H1 (cell line): ENCODE measurements at regions not wholly inside any gene's neighbourhood (a gene's known extent, or its start where the extent isn't known, plus 50 kb on each side); places are given as distances from the start of the nearest gene placed in this dataset.

ENCODE experiments used
- CHD1 ChIP-seq: IDR thresholded peaks from 2 replicates; pipeline ENCODE4 v1.6.1; 2012; ENCODE audit warnings: low read depth, low read length, improper control_type of control experiment
- CHD7 ChIP-seq: fragments of 300-600 bp; sonication (generic); IDR thresholded peaks from 2 replicates; pipeline ENCODE4 v1.7.1; 2012; ENCODE audit warnings: low read length, moderate library complexity, mild to moderate bottlenecking, inconsistent platforms; ENCODE audit not compliant: insufficient replicate concordance
- E2F6 ChIP-seq: IDR thresholded peaks from 2 replicates; pipeline ENCODE4 v1.6.1; 2012; ENCODE audit warnings: inconsistent platforms
- EGR1 ChIP-seq: IDR thresholded peaks from 2 replicates; pipeline ENCODE4 v1.6.1; 2011; ENCODE audit warnings: low read depth, low read length, borderline replicate concordance
- GTF2F1 ChIP-seq: IDR thresholded peaks from 2 replicates; pipeline ENCODE4 v1.6.1; 2012; ENCODE audit warnings: low read depth, low read length, improper control_type of control experiment, borderline replicate concordance
- HDAC6 ChIP-seq: IDR thresholded peaks from one replicate; pipeline ENCODE4 v1.7.1; 2012; ENCODE audit warnings: low read depth, mild to moderate bottlenecking, inconsistent platforms, low read length, moderate library complexity
- NRF1 ChIP-seq: IDR thresholded peaks from 2 replicates; pipeline ENCODE4 v1.6.1; 2011; ENCODE audit warnings: mild to moderate bottlenecking, low read depth, low read length, improper control_type of control experiment
- SIRT6 ChIP-seq: IDR thresholded peaks from one replicate; pipeline ENCODE4 v1.7.1; 2012; ENCODE audit warnings: low read length, inconsistent platforms
- SP1 ChIP-seq: IDR thresholded peaks from 2 replicates; pipeline ENCODE4 v1.6.1; 2011; ENCODE audit warnings: low read depth, low read length
- TBP ChIP-seq: IDR thresholded peaks from 2 replicates; pipeline ENCODE4 v1.6.1; 2011; ENCODE audit warnings: low read depth, low read length, improper control_type of control experiment
- TEAD4 ChIP-seq: IDR thresholded peaks from 2 replicates; pipeline ENCODE4 v1.6.1; 2012; ENCODE audit warnings: low read depth, low read length, inconsistent platforms, mixed read lengths

- TF ChIP-seq CHD7 (no peak), TEAD4 (no peak), E2F6 (no peak), SP1 (no peak), NRF1 (no peak), GTF2F1 (no peak), EGR1 (no peak), SIRT6 (no peak), CHD1 (no peak), TBP (no peak), HDAC6 (no peak)
- TF ChIP-seq, all 59 proteins: peak for 0
These were observed 495.8 kb downstream of the PDCD6IP start (continued) for GRCh38 chr3:34294240-34294639.
